Keratinocyte (primary cell): ENCODE measurements at regions not wholly inside any gene's neighbourhood (a gene's known extent, or its start where the extent isn't known, plus 50 kb on each side); places are given as distances from the start of the nearest gene placed in this dataset.

ENCODE experiments used
- DNase-seq: peaks from one replicate; pipeline ENCODE4 v3.0.0-alpha.2; 2011; ENCODE audit warnings: low read depth, missing footprints, low spot score
- FAIRE-seq: peaks from 2 replicates; lab custom pipeline; 2011; peaks lifted over from hg19 to GRCh38; lab: Jason Lieb, UNC
- H2AFZ ChIP-seq: 2 replicates; pipeline ENCODE4 v1.6.0; 2012; ENCODE audit warnings: low read length, control low read depth, inconsistent platforms; ENCODE audit not compliant: control insufficient read depth
- H3K27ac ChIP-seq: 2 replicates; pipeline ENCODE4 v1.5.1; 2011; ENCODE audit warnings: low read length; ENCODE audit not compliant: control insufficient read depth, insufficient read depth
- H3K27me3 ChIP-seq: 3 replicates; pipeline ENCODE4 v1.6.0; 2011; ENCODE audit warnings: low read length; ENCODE audit not compliant: control insufficient read depth, insufficient read depth; ENCODE audit errors: extremely low read depth
- H3K36me3 ChIP-seq, 2 experiments: 2 replicates in 1 of 2; 3 replicates in 1 of 2; pipeline ENCODE4 v1.5.1; 2011; ENCODE audit warnings: low read length in 2 of 2, mild to moderate bottlenecking in 1 of 2; ENCODE audit not compliant: control insufficient read depth in 2 of 2, insufficient read depth in 2 of 2; ENCODE audit errors: extremely low read depth in 1 of 2
- H3K4me1 ChIP-seq: 3 replicates; pipeline ENCODE4 v1.5.1; 2011; ENCODE audit warnings: low read length; ENCODE audit not compliant: control insufficient read depth, insufficient read depth; ENCODE audit errors: extremely low read depth
- H3K4me2 ChIP-seq: 3 replicates; pipeline ENCODE4 v1.6.0; 2011; ENCODE audit warnings: low read depth, low read length; ENCODE audit not compliant: control insufficient read depth, insufficient read depth; ENCODE audit errors: extremely low read depth
- H3K4me3 ChIP-seq, 3 experiments: fragments of 200-600 bp in 1 of 3; sonication (generic) in 1 of 3; 2 replicates in 2 of 3; 3 replicates in 1 of 3; pipeline ENCODE4 v1.5.1; 2011 to 2016; ENCODE audit warnings: low read length in 3 of 3, mild to moderate bottlenecking in 3 of 3, control low read depth in 2 of 3, inconsistent platforms in 1 of 3, low read depth in 1 of 3, mixed read lengths in 1 of 3, mixed run types in 1 of 3, moderate library complexity in 1 of 3; ENCODE audit not compliant: control insufficient read depth in 2 of 3, insufficient read depth in 2 of 3; ENCODE audit errors: extremely low read depth in 1 of 3
- H3K79me2 ChIP-seq: 2 replicates; pipeline ENCODE4 v1.6.0; 2012; ENCODE audit warnings: low read length; ENCODE audit not compliant: control insufficient read depth, insufficient read depth
- H3K9ac ChIP-seq: 3 replicates; pipeline ENCODE4 v1.6.0; 2011; ENCODE audit warnings: low read length; ENCODE audit not compliant: control insufficient read depth, insufficient read depth; ENCODE audit errors: extremely low read depth
- H3K9me1 ChIP-seq: 3 replicates; pipeline ENCODE4 v1.6.0; 2011; ENCODE audit warnings: low read length; ENCODE audit not compliant: control insufficient read depth, insufficient read depth; ENCODE audit errors: extremely low read depth
- H3K9me3 ChIP-seq: 2 replicates; pipeline ENCODE4 v1.5.1; 2012; ENCODE audit warnings: low read depth, low read length; ENCODE audit not compliant: control insufficient read depth
- H4K20me1 ChIP-seq: 3 replicates; pipeline ENCODE4 v1.6.0; 2011; ENCODE audit warnings: low read length; ENCODE audit not compliant: control insufficient read depth, insufficient read depth; ENCODE audit errors: extremely low read depth
- CTCF ChIP-seq, 3 experiments: IDR thresholded peaks in 1 of 3; conservative IDR thresholded peaks in 1 of 3; optimal IDR thresholded peaks in 1 of 3; 2 replicates in 2 of 3; 3 replicates in 1 of 3; pipeline versions ENCODE3 to v1.5.1; 2011; ENCODE audit warnings: low read length in 3 of 3, mild to moderate bottlenecking in 3 of 3, moderate library complexity in 2 of 3, control low read depth in 1 of 3, inconsistent platforms in 1 of 3; ENCODE audit not compliant: insufficient read depth in 2 of 3; ENCODE audit errors: extremely low read depth in 1 of 3
- EZH2 ChIP-seq: IDR thresholded peaks from one replicate; pipeline ENCODE4 v1.6.1; 2012; ENCODE audit warnings: inconsistent platforms, mild to moderate bottlenecking, low read length, moderate library complexity
- dilution Hi-C: fragments of 300-500 bp; cut with MboI; formaldehyde crosslinking; loops from one replicate; pipeline ENCODE4 v1.7.0; 2020; ENCODE audit warnings: low sequenced_read_pairs; ENCODE audit not compliant: extremely low pct_ligation_motif_present

GRCh38 chr6:138559143-138559542 is 59.8 kb upstream of the NHSL1 start:
- Histone ChIP-seq H3K9me3 (no peaks in the 10 kb centered on the region), H3K79me2 (peaks cover 62% of the 10 kb centered on the region), H3K9me1 (peaks cover 6% of the 10 kb centered on the region), H3K27ac (no peak overlapping the region), H2AFZ (no peak overlapping the region), H3K4me2 (no peak overlapping the region), H3K27me3 (no peaks in the 10 kb centered on the region), H4K20me1 (peaks cover 15% of the 10 kb centered on the region), H3K4me3 (no peak overlapping the region), H3K36me3 (no peaks in the 10 kb centered on the region), H3K4me1 (peaks cover 23% of the 10 kb centered on the region), H3K9ac (no peak overlapping the region)
- no peak for DNase-seq
- FAIRE-seq, result no peak
- TF ChIP-seq CTCF (optimal IDR thresholded peaks at IDR 0.05 in 1 of 3, IDR thresholded peaks at IDR 0.05 in 1 of 3, conservative IDR thresholded peaks at IDR 0.05 in 1 of 3; ENCODE audit: extremely low read depth in 1 of 3, insufficient read depth in 2 of 3, low read length in 3 of 3), result no peak
- dilution Hi-C loops, result no loop called here

DNA sequence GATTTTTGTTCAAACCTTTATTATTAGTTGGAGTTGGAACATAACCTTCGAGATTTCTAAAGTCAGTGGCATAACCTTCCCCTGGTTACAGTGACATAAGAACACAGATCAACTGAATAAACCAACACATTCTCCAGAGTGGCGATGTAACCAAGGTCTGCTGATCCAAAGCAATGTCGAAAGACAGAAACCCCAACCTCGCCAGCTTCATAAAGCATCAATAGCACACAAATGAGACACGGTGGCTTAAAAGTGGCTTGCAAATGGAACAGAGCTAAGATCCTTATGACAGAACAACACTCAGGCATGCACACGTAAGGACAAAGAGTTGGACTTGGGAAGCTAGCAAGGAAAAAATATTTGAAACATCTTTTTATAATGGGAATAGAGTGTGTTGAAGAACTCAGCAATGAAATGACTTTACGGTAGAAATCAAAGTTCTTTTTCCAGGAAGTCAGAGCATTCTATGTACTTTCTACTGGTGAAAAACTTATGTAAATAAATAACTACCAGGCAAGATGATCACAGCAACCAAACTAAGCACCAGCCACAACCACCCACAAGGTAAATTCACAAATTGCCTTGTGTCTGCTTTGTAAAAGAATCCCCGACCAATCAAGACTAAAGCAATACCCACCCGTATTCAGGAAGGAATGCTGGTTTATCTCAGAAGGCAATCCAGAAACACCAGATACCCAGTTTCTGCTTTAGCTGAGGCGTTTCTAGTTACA is 61.0 kb upstream of the NHSL1 start:
- dilution Hi-C loops, result no loop called here
- FAIRE-seq (no peak), DNase-seq (no peak)
- Histone ChIP-seq H3K27me3 (no peaks in the 10 kb centered on the region), H3K79me2 (peaks cover 58% of the 10 kb centered on the region), H3K36me3 (no peaks in the 10 kb centered on the region), H3K9me3 (no peaks in the 10 kb centered on the region), H3K27ac (no peak overlapping the region), H3K9ac (no peak overlapping the region), H4K20me1 (peaks cover 9% of the 10 kb centered on the region), H2AFZ (no peak overlapping the region), H3K4me2 (no peak overlapping the region), H3K4me1 (peaks cover 18% of the 10 kb centered on the region), H3K4me3 (no peak overlapping the region), H3K9me1 (peaks cover 6% of the 10 kb centered on the region)
- TF ChIP-seq EZH2, result no peak
- TF ChIP-seq CTCF (optimal IDR thresholded peaks at IDR 0.05 in 1 of 3, IDR thresholded peaks at IDR 0.05 in 1 of 3, conservative IDR thresholded peaks at IDR 0.05 in 1 of 3; ENCODE audit: extremely low read depth in 1 of 3, insufficient read depth in 2 of 3, low read length in 3 of 3), result no peak
